HEK293 (cell line): ENCODE measurements at regions not wholly inside any gene's neighbourhood (a gene's known extent, or its start where the extent isn't known, plus 50 kb on each side); places are given as distances from the start of the nearest gene placed in this dataset.

Experiments used
- MEIS1 ChIP-seq: sonication (generic); formaldehyde crosslinking; IDR thresholded peaks from 2 replicates; pipeline ENCODE4 v1.8.1; 2022; ENCODE audit warnings: missing genetic modification reagents, mild to moderate bottlenecking, borderline replicate concordance
- ZBTB11 ChIP-seq: fragments of 450-650 bp; formaldehyde crosslinking; conservative IDR thresholded peaks from 2 replicates; pipeline ENCODE4 v1.5.1; 2016; ENCODE audit warnings: low read depth, missing biosample characterization, missing genetic modification characterization
- ZNF121 ChIP-seq: fragments of 450-650 bp; formaldehyde crosslinking; IDR thresholded peaks from 2 replicates; pipeline ENCODE4 v1.5.1; 2016; ENCODE audit warnings: missing biosample characterization, missing genetic modification characterization
- ZNF16 ChIP-seq: fragments of 450-650 bp; formaldehyde crosslinking; IDR thresholded peaks from 2 replicates; pipeline ENCODE4 v1.5.1; 2016; ENCODE audit warnings: low read depth, missing biosample characterization, missing genetic modification characterization
- ZNF48 ChIP-seq: fragments of 450-650 bp; formaldehyde crosslinking; IDR thresholded peaks from 2 replicates; pipeline ENCODE4 v1.5.1; 2016; ENCODE audit warnings: missing biosample characterization, missing genetic modification characterization
- ZNF670 ChIP-seq: fragments of 450-650 bp; formaldehyde crosslinking; IDR thresholded peaks from 2 replicates; pipeline ENCODE4 v1.5.1; 2016; ENCODE audit warnings: missing biosample characterization, missing genetic modification characterization, low read depth
- ZNF747 ChIP-seq: fragments of 450-650 bp; formaldehyde crosslinking; IDR thresholded peaks from 2 replicates; pipeline ENCODE4 v1.5.1; 2016; ENCODE audit warnings: missing biosample characterization, missing genetic modification characterization
- ZNF785 ChIP-seq: fragments of 450-650 bp; formaldehyde crosslinking; IDR thresholded peaks from 2 replicates; pipeline ENCODE4 v1.5.1; 2016; ENCODE audit warnings: missing biosample characterization, missing genetic modification characterization
- ZNF830 ChIP-seq: fragments of 450-650 bp; IDR thresholded peaks from 2 replicates; pipeline ENCODE4 v1.5.0; 2018; ENCODE audit warnings: missing biosample characterization, missing genetic modification characterization, low read depth, mild to moderate bottlenecking, moderate library complexity
- TF ChIP-seq, protein P1 (sequence below): fragments of 450-650 bp; formaldehyde crosslinking; IDR thresholded peaks from 2 replicates; pipeline ENCODE4 v1.5.1; 2016; ENCODE audit warnings: missing biosample characterization, missing genetic modification characterization
- TF ChIP-seq, protein P2 (sequence below): fragments of 450-650 bp; formaldehyde crosslinking; IDR thresholded peaks from 2 replicates; pipeline ENCODE4 v1.5.1; 2016; ENCODE audit warnings: missing biosample characterization, missing genetic modification characterization
- TF ChIP-seq, protein P3 (sequence below): fragments of 450-650 bp; IDR thresholded peaks from 2 replicates; pipeline ENCODE4 v1.5.1; 2018; ENCODE audit warnings: missing biosample characterization, mild to moderate bottlenecking, missing genetic modification characterization
- TF ChIP-seq, protein P4 (sequence below): fragments of 450-650 bp; formaldehyde crosslinking; IDR thresholded peaks from 2 replicates; pipeline ENCODE4 v1.5.1; 2016; ENCODE audit warnings: missing biosample characterization, missing genetic modification characterization

DNA sequence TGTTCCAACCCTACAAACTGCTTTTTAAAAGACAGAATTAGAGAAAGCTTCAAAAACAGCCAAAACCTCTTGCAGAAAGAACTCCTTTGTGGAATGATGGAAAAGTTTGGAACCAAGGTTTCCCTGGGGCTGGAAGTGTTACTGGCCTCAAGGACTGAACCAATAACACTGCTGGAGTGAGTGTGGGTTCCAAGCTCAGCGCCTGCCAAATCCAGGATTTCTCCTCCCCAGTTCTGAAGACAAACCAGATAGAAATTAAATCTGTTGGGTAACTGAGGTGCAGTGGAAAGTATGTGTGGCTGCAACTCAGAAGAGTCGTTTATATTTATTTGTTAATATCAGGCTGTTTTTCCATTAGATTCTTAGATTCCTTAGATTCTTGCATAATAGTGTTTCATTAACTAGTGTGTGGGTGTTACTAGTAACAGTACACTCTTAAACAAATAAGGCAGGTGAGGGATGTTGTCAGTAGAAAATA, 66.5 kb upstream of the FNDC3B start:
- TF ChIP-seq, protein P1, sequence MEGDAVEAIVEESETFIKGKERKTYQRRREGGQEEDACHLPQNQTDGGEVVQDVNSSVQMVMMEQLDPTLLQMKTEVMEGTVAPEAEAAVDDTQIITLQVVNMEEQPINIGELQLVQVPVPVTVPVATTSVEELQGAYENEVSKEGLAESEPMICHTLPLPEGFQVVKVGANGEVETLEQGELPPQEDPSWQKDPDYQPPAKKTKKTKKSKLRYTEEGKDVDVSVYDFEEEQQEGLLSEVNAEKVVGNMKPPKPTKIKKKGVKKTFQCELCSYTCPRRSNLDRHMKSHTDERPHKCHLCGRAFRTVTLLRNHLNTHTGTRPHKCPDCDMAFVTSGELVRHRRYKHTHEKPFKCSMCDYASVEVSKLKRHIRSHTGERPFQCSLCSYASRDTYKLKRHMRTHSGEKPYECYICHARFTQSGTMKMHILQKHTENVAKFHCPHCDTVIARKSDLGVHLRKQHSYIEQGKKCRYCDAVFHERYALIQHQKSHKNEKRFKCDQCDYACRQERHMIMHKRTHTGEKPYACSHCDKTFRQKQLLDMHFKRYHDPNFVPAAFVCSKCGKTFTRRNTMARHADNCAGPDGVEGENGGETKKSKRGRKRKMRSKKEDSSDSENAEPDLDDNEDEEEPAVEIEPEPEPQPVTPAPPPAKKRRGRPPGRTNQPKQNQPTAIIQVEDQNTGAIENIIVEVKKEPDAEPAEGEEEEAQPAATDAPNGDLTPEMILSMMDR (tag by site-specific recombination), result no peak
- TF ChIP-seq, protein P2, sequence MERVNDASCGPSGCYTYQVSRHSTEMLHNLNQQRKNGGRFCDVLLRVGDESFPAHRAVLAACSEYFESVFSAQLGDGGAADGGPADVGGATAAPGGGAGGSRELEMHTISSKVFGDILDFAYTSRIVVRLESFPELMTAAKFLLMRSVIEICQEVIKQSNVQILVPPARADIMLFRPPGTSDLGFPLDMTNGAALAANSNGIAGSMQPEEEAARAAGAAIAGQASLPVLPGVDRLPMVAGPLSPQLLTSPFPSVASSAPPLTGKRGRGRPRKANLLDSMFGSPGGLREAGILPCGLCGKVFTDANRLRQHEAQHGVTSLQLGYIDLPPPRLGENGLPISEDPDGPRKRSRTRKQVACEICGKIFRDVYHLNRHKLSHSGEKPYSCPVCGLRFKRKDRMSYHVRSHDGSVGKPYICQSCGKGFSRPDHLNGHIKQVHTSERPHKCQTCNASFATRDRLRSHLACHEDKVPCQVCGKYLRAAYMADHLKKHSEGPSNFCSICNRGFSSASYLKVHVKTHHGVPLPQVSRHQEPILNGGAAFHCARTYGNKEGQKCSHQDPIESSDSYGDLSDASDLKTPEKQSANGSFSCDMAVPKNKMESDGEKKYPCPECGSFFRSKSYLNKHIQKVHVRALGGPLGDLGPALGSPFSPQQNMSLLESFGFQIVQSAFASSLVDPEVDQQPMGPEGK (tag by site-specific recombination), result no peak
- no peak for TF ChIP-seq ZNF785 (tag by site-specific recombination)
- no peak for TF ChIP-seq ZBTB11
- TF ChIP-seq ZNF48, result no peak
- TF ChIP-seq, protein P3, sequence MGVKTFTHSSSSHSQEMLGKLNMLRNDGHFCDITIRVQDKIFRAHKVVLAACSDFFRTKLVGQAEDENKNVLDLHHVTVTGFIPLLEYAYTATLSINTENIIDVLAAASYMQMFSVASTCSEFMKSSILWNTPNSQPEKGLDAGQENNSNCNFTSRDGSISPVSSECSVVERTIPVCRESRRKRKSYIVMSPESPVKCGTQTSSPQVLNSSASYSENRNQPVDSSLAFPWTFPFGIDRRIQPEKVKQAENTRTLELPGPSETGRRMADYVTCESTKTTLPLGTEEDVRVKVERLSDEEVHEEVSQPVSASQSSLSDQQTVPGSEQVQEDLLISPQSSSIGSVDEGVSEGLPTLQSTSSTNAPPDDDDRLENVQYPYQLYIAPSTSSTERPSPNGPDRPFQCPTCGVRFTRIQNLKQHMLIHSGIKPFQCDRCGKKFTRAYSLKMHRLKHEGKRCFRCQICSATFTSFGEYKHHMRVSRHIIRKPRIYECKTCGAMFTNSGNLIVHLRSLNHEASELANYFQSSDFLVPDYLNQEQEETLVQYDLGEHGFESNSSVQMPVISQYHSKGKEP (tag by site-specific recombination), result no peak
- TF ChIP-seq, protein P4, sequence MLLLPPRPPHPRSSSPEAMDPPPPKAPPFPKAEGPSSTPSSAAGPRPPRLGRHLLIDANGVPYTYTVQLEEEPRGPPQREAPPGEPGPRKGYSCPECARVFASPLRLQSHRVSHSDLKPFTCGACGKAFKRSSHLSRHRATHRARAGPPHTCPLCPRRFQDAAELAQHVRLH, result no peak
- no peak for TF ChIP-seq MEIS1 (CRISPR knock-in tag)
- TF ChIP-seq ZNF747 (tag by site-specific recombination), result no peak
- no peak for TF ChIP-seq ZNF830
- TF ChIP-seq ZNF16 (tag by site-specific recombination), result no peak
- no peak for TF ChIP-seq ZNF121 (tag by site-specific recombination)
- no peak for TF ChIP-seq ZNF670 (tag by site-specific recombination)
